K562 (cell line): ENCODE measurements at regions not wholly inside any gene's neighbourhood (a gene's known extent, or its start where the extent isn't known, plus 50 kb on each side); places are given as distances from the start of the nearest gene placed in this dataset.
"Not testable (repeated sequence)": the region's sequence is repeated elsewhere in the genome, so short reads cannot be mapped to it uniquely, and the experiment has no call there.

ENCODE experiments used
- ATAC-seq: fragments of 200-7000 bp; cut with Tn5 transposase; 3 replicates; pipeline ENCODE4 v1.9.1; 2020; ENCODE audit warnings: moderate library complexity
- BruUV-seq: library from RNA; stranded (reverse); fragments of 400-500 nt; replicated peaks from 2 replicates; lab custom pipeline; 2021; lab: Mats Ljungman, UMichigan
- CTCF ChIA-PET: fragments of 300-600 bp; formaldehyde crosslinking; extraction: SDS; loops from one replicate; lab custom pipeline; 2021; ENCODE audit warnings: low intra/inter-chr PET ratio; lab: Yijun Ruan, JAX
- POLR2A ChIA-PET: fragments of 300-600, 350-650 bp; sonication (Branson Sonifier 250); formaldehyde crosslinking; extraction: SDS; loops from one replicate; lab custom pipeline; 2021; ENCODE audit warnings: antibody characterized with exemption, inconsistent platforms; lab: Yijun Ruan, JAX
- DNase-seq, 4 experiments: peaks; one replicate each; pipeline versions ENCODE4 v3.0.0 to v3.0.0-alpha.2; 2011 to 2018; ENCODE audit warnings: low spot score in 3 of 4, mixed read lengths in 3 of 4; ENCODE audit errors: extremely low read depth in 1 of 4
- FAIRE-seq: peaks from 2 replicates; lab custom pipeline; 2011; peaks lifted over from hg19 to GRCh38; lab: Jason Lieb, UNC
- H2AFZ ChIP-seq: 2 replicates; pipeline ENCODE4 v1.6.0; 2011; ENCODE audit warnings: low read depth, low read length, control low read depth, inconsistent platforms
- H3K27ac ChIP-seq: fragments of 200-600 bp; 3 replicates; pipeline ENCODE4 v1.8.0; 2011; ENCODE audit warnings: low read depth, mild to moderate bottlenecking, control low read depth, inconsistent platforms, low read length, moderate library complexity, mixed read lengths; ENCODE audit errors: extremely low read depth
- H3K27me3 ChIP-seq, 2 experiments: fragments of 300-600 bp in 1 of 2; 2 replicates in 1 of 2; 3 replicates in 1 of 2; pipeline versions ENCODE4 v1.6.0 to v1.8.0; 2011; ENCODE audit warnings: inconsistent platforms in 2 of 2, low read length in 2 of 2, mild to moderate bottlenecking in 1 of 2, mixed read lengths in 1 of 2, moderate library complexity in 1 of 2; ENCODE audit not compliant: control insufficient read depth in 2 of 2, insufficient read depth in 2 of 2
- H3K36me3 ChIP-seq: fragments of 300-600 bp; 3 replicates; pipeline ENCODE4 v1.8.0; 2011; ENCODE audit warnings: mild to moderate bottlenecking, low read length, inconsistent platforms; ENCODE audit not compliant: control insufficient read depth, insufficient read depth
- H3K4me1 ChIP-seq, 2 experiments: fragments of 200-600 bp in 1 of 2; replicated peaks in 1 of 2; 2 replicates in 1 of 2; 3 replicates in 1 of 2; pipeline versions ENCODE4 v1.5.1 to v1.8.0; 2011; ENCODE audit warnings: inconsistent platforms in 2 of 2, low read length in 2 of 2, mild to moderate bottlenecking in 1 of 2, mixed read lengths in 1 of 2, moderate library complexity in 1 of 2; ENCODE audit not compliant: control insufficient read depth in 2 of 2, insufficient read depth in 2 of 2
- H3K4me2 ChIP-seq: 2 replicates; pipeline ENCODE4 v1.6.1; 2011; ENCODE audit warnings: low read length, control low read depth, inconsistent platforms, mixed read lengths; ENCODE audit not compliant: insufficient read depth
- H3K4me3 ChIP-seq: fragments of 200-600 bp; sonication (generic), shearing (Covaris generic); 2 replicates; pipeline ENCODE4 v1.5.1; 2016; ENCODE audit warnings: control low read depth, inconsistent platforms
- H3K79me2 ChIP-seq: fragments of 200-600 bp; 3 replicates; pipeline ENCODE4 v1.8.0; 2011; ENCODE audit warnings: low read length, inconsistent platforms; ENCODE audit not compliant: control insufficient read depth, insufficient read depth
- H3K9ac ChIP-seq, 2 experiments: 2 replicates each; pipeline versions ENCODE4 v1.6.0 to v1.6.1; 2011; ENCODE audit warnings: low read depth in 2 of 2, low read length in 2 of 2, control low read depth in 1 of 2, inconsistent platforms in 1 of 2, mild to moderate bottlenecking in 1 of 2, mixed read lengths in 1 of 2; ENCODE audit not compliant: insufficient read depth in 1 of 2
- H3K9me1 ChIP-seq: one replicate; pipeline ENCODE4 v1.6.0; 2011; ENCODE audit warnings: inconsistent platforms, mild to moderate bottlenecking, low read length, moderate library complexity; ENCODE audit not compliant: control insufficient read depth, insufficient read depth
- H3K9me3 ChIP-seq: replicated peaks from 2 replicates; pipeline ENCODE4 v1.5.1; 2011; ENCODE audit warnings: low read depth, low read length, inconsistent platforms; ENCODE audit not compliant: control insufficient read depth, insufficient read depth
- H4K20me1 ChIP-seq: replicated peaks from 2 replicates; pipeline ENCODE4 v1.6.1; 2011; ENCODE audit warnings: low read length, inconsistent platforms, mixed read lengths; ENCODE audit not compliant: control insufficient read depth, insufficient read depth
- MAFK ChIP-seq: IDR thresholded peaks from 2 replicates; pipeline ENCODE4 v1.6.1; 2011; ENCODE audit warnings: low read length, improper control_type of control experiment
- TSC22D4 ChIP-seq: fragments of 450-650 bp; IDR thresholded peaks from 2 replicates; pipeline ENCODE4 v1.6.1; 2016; ENCODE audit warnings: missing genetic modification characterization, missing biosample characterization, control low read depth
- ZNF316 ChIP-seq: fragments of 450-650 bp; IDR thresholded peaks from 2 replicates; pipeline ENCODE4 v1.6.1; 2016
- WGBS: fragments of 100-300 bp; shearing (Covaris generic); methylation state at CpG from one replicate; pipeline ENCODE4 v1.1.6; 2016; ENCODE audit warnings: low coverage, mixed read lengths; ENCODE audit not compliant: insufficient coverage; ENCODE audit errors: missing lambda C conversion rate; 5-methylcytosine and 5-hydroxymethylcytosine counted together
- in situ Hi-C: fragments of 300-500 bp; cut with MboI; formaldehyde crosslinking; loops from 4 replicates; pipeline ENCODE4 v1.15.0; 2018; ENCODE audit warnings: inconsistent platforms, mixed read lengths
- intact Hi-C: fragments of 100-400 bp; cut with micrococcal nuclease; formaldehyde crosslinking; loops from 2 replicates; pipeline ENCODE4 v1.14.2; 2022

- intact Hi-C loops, BruUV-seq: not testable (repeated sequence)
Measured at GRCh38 chr4:115178687-115179086, 65.3 kb upstream of the NDST4 start.

GRCh38 chr4:115171220-115171619, 57.8 kb upstream of the NDST4 start:
- no peaks in the 10 kb centered on the region for H3K36me3 ChIP-seq
- H3K9me3 ChIP-seq, result no peaks in the 10 kb centered on the region; the same call in 1 of the 2 replicates
- POLR2A ChIA-PET, result no interaction called here
- in situ Hi-C loops, result no loop called here
- 0% methylated on average over 1 of the region's 1 CpG for WGBS
- no peak overlapping the region for H3K4me2 ChIP-seq
- no peaks in the 10 kb centered on the region for H4K20me1 ChIP-seq
- ATAC-seq, result no peak
- no peak overlapping the region for H3K9ac ChIP-seq
- no peaks in the 10 kb centered on the region for H3K79me2 ChIP-seq
- no peak overlapping the region for H3K27ac ChIP-seq
- CTCF ChIA-PET, result no interaction called here
- no peaks in the 10 kb centered on the region for H3K9me1 ChIP-seq
- no TSS peak for BruUV-seq
- TF ChIP-seq TSC22D4 (tag) (no peak), MAFK (peak; percentile 13; the same call in 1 of the 2 replicates), ZNF316 (peak; percentile 39; the same call in 1 of the 2 replicates)
- TF ChIP-seq, all 486 proteins: peak for 2
- Histone ChIP-seq H3K4me1 (no peaks in the 10 kb centered on the region), H2AFZ (no peak overlapping the region), H3K27me3 (no peaks in the 10 kb centered on the region), H3K4me3 (no peak overlapping the region)
- intact Hi-C loops, result no loop called here
- DNase-seq, result no peak
- no peak for FAIRE-seq

More at GRCh38 chr4:115178687-115179086, 65.3 kb upstream of the NDST4 start:
- H3K4me2 ChIP-seq, FAIRE-seq, H3K4me1 ChIP-seq, H3K9me3 ChIP-seq, H3K9ac ChIP-seq, H3K36me3 ChIP-seq, CTCF ChIA-PET, POLR2A ChIA-PET, H3K27me3 ChIP-seq, H2AFZ ChIP-seq, H3K27ac ChIP-seq, H3K9me1 ChIP-seq, DNase-seq, H3K4me3 ChIP-seq, H3K79me2 ChIP-seq, H4K20me1 ChIP-seq, ATAC-seq, in situ Hi-C loops: not testable (repeated sequence)
- under 1% methylated on average over 15 of the region's 15 CpGs for WGBS
